ENCODE measurements at regions not wholly inside any gene's neighbourhood (a gene's known extent, or its start where the extent isn't known, plus 50 kb on each side); places are given as distances from the start of the nearest gene placed in this dataset.

- TF ChIP-seq CTCF (IDR thresholded peaks at IDR 0.05) (no peak), EZH2 (IDR thresholded peaks at IDR 0.05; ENCODE audit: borderline replicate concordance, insufficient read depth, low read depth, low read length, poor library complexity, severe bottlenecking) (no peak)
Observed at GRCh38 chr2:2779727-2780126, 448.7 kb upstream of the MYT1L start.
